ENCODE measurements at regions not wholly inside any gene's neighbourhood (a gene's known extent, or its start where the extent isn't known, plus 50 kb on each side); places are given as distances from the start of the nearest gene placed in this dataset.

DNA sequence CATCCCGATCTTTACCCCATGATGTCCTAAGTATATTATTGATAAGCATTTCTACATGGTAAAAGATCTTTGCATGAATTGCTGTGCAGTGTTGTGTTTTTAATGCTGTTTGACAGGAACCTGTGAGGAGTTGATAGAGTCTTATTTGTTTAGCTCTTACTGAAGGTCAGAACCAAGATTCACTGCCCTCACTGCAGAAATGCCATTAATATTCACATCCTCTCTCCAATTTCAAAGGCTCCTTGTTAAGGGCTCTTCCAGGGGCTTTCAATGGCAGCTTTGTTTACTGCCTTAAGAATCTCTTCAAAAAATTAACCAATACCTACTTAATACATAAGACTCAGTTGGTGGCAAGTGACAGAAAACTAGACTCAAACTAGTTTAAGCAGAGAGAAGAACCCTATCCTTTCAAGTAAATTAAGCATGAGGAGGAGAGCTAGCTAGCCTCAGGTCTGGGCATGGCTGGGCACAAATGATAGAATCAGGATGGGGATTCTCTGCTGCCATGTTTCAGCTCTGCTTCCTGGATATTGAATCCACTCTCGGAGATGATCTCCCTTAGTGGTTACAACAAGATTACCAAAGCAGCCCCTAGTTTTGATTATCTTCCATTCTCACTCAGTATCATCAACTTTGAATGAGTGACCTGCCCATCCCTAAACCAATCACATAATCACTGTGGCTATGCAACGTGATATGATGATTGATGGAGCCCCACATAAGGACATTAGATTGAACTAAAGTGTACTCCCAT is 311.8 kb downstream of the CDH11 start (continued):
- TF ChIP-seq JUND (IDR thresholded peaks at IDR 0.05; ENCODE audit: low read depth, low read length): no peak
- TF ChIP-seq, protein P1, sequence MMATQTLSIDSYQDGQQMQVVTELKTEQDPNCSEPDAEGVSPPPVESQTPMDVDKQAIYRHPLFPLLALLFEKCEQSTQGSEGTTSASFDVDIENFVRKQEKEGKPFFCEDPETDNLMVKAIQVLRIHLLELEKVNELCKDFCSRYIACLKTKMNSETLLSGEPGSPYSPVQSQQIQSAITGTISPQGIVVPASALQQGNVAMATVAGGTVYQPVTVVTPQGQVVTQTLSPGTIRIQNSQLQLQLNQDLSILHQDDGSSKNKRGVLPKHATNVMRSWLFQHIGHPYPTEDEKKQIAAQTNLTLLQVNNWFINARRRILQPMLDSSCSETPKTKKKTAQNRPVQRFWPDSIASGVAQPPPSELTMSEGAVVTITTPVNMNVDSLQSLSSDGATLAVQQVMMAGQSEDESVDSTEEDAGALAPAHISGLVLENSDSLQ (IDR thresholded peaks at IDR 0.05): no peak
- TF ChIP-seq, protein P2, sequence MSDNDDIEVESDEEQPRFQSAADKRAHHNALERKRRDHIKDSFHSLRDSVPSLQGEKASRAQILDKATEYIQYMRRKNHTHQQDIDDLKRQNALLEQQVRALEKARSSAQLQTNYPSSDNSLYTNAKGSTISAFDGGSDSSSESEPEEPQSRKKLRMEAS (IDR thresholded peaks at IDR 0.05; ENCODE audit: low read depth, low read length): no peak

DNA sequence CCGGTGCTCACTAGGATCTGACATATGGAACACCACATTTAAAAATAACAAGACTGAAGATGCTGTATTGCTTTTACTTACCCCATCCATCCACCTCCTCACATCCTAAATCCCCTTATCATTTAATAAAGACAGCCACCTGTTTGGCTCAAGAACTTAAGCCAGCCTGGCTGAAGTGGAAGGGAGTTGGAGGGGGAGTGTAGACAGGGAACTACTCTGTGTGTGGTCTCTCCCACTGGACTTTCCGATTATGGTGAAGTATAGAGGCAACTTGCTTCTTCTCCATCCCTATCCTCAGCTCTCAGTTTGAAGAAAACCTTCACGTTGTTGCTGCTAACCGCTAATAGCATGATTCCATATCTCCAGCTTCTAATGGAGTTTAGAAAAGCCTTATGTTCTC is 313.4 kb downstream of the CDH11 start:
- H3K4me1 ChIP-seq (ENCODE audit: control insufficient read depth, insufficient read depth, low read length): no peaks in the 10 kb centered on the region
- no peak overlapping the region for H3K4me2 ChIP-seq (ENCODE audit: control insufficient read depth, insufficient read depth)
- WGBS (ENCODE audit: insufficient coverage, insufficient replicate concordance, low lambda C conversion rate, missing lambda C conversion rate): 15% methylated on average over 4 of the region's 4 CpGs
- no peaks in the 10 kb centered on the region for H4K20me1 ChIP-seq (ENCODE audit: control insufficient read depth, insufficient read depth)
- no peak overlapping the region for H2AFZ ChIP-seq (ENCODE audit: control insufficient read depth, low read depth, low read length)
- ChIA-PET RAD21 (ENCODE audit: unreplicated experiment) (no interaction called here), CTCF (no interaction called here), POLR2A (no interaction called here), SMC1A (ENCODE audit: uncharacterized antibody, unreplicated experiment) (no interaction called here)
- FAIRE-seq (no peak), DNase-seq (ENCODE audit: low read depth, low spot score) (no peak), ATAC-seq (no peak)
- no peak overlapping the region for H3K9ac ChIP-seq (ENCODE audit: control insufficient read depth, insufficient read depth, low read length)
- BruUV-seq (replicated peaks): no TSS peak
- H3K36me3 ChIP-seq (ENCODE audit: control insufficient read depth in 2 of 2, insufficient read depth in 2 of 2, low read length in 1 of 2): no peaks in the 10 kb centered on the region
- H3K79me2 ChIP-seq (ENCODE audit: control insufficient read depth, insufficient read depth, low read length): no peaks in the 10 kb centered on the region
- H3K27ac ChIP-seq (ENCODE audit: control insufficient read depth, insufficient read depth): no peak overlapping the region
- H3K27me3 ChIP-seq (replicated peaks in 1 of 2; ENCODE audit: control insufficient read depth in 2 of 2, insufficient read depth in 2 of 2, low read length in 1 of 2): no peaks in the 10 kb centered on the region
- H3K4me3 ChIP-seq: no peak overlapping the region
- intact Hi-C loops (cut with micrococcal nuclease; ENCODE audit: unreplicated experiment) (no loop called here), in situ Hi-C loops (cut with MboI) (no loop called here)
- TF ChIP-seq ZNF24 (IDR thresholded peaks at IDR 0.05) (no peak), MEF2B (IDR thresholded peaks at IDR 0.05; ENCODE audit: partially characterized antibody, poor library complexity, severe bottlenecking) (no peak), HDGF (IDR thresholded peaks at IDR 0.05) (no peak), KLF5 (IDR thresholded peaks at IDR 0.05; ENCODE audit: partially characterized antibody) (no peak), STAT3 (IDR thresholded peaks at IDR 0.05; ENCODE audit: low read depth, low read length) (no peak), CHD1 (IDR thresholded peaks at IDR 0.05; ENCODE audit: low read depth, low read length) (no peak), IKZF2 (IDR thresholded peaks at IDR 0.05) (no peak), KDM1A (IDR thresholded peaks at IDR 0.05; ENCODE audit: borderline replicate concordance) (no peak), TCF7 (IDR thresholded peaks at IDR 0.05; ENCODE audit: borderline replicate concordance) (no peak), BMI1 (IDR thresholded peaks at IDR 0.05; ENCODE audit: borderline replicate concordance) (no peak), ATF7 (IDR thresholded peaks at IDR 0.05; ENCODE audit: low read depth) (no peak), HDAC2 (IDR thresholded peaks at IDR 0.05) (no peak), ZSCAN29 (IDR thresholded peaks at IDR 0.05) (no peak)
- TF ChIP-seq, protein P3, sequence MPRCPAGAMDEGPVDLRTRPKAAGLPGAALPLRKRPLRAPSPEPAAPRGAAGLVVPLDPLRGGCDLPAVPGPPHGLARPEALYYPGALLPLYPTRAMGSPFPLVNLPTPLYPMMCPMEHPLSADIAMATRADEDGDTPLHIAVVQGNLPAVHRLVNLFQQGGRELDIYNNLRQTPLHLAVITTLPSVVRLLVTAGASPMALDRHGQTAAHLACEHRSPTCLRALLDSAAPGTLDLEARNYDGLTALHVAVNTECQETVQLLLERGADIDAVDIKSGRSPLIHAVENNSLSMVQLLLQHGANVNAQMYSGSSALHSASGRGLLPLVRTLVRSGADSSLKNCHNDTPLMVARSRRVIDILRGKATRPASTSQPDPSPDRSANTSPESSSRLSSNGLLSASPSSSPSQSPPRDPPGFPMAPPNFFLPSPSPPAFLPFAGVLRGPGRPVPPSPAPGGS (IDR thresholded peaks at IDR 0.05; ENCODE audit: borderline replicate concordance, insufficient read depth, low read depth, low read length, poor library complexity, severe bottlenecking): no peak
- TF ChIP-seq, protein P4, sequence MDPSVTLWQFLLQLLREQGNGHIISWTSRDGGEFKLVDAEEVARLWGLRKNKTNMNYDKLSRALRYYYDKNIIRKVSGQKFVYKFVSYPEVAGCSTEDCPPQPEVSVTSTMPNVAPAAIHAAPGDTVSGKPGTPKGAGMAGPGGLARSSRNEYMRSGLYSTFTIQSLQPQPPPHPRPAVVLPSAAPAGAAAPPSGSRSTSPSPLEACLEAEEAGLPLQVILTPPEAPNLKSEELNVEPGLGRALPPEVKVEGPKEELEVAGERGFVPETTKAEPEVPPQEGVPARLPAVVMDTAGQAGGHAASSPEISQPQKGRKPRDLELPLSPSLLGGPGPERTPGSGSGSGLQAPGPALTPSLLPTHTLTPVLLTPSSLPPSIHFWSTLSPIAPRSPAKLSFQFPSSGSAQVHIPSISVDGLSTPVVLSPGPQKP (IDR thresholded peaks at IDR 0.05; ENCODE audit: low read depth, low read length): no peak
- TF ChIP-seq, protein P5, sequence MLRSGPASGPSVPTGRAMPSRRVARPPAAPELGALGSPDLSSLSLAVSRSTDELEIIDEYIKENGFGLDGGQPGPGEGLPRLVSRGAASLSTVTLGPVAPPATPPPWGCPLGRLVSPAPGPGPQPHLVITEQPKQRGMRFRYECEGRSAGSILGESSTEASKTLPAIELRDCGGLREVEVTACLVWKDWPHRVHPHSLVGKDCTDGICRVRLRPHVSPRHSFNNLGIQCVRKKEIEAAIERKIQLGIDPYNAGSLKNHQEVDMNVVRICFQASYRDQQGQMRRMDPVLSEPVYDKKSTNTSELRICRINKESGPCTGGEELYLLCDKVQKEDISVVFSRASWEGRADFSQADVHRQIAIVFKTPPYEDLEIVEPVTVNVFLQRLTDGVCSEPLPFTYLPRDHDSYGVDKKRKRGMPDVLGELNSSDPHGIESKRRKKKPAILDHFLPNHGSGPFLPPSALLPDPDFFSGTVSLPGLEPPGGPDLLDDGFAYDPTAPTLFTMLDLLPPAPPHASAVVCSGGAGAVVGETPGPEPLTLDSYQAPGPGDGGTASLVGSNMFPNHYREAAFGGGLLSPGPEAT (IDR thresholded peaks at IDR 0.05; ENCODE audit: low read depth): no peak
- no peaks in the 10 kb centered on the region for H3K9me3 ChIP-seq (replicated peaks; ENCODE audit: control insufficient read depth, insufficient read depth, low read length)
